IMR-90 (cell line): ENCODE measurements at regions not wholly inside any gene's neighbourhood (a gene's known extent, or its start where the extent isn't known, plus 50 kb on each side); places are given as distances from the start of the nearest gene placed in this dataset.

Experiments
- ATAC-seq: fragments of 200-7000 bp; cut with Tn5 transposase; 2 replicates; pipeline ENCODE4 v1.9.1; 2020; ENCODE audit warnings: low read depth, mild to moderate bottlenecking, moderate library complexity
- BruUV-seq: library from RNA; stranded (reverse); fragments of 400-500 nt; replicated peaks from 2 replicates; lab custom pipeline; 2021; lab: Mats Ljungman, UMichigan
- CTCF ChIA-PET: fragments of 300-600 bp; formaldehyde crosslinking; extraction: SDS; loops from one replicate; lab custom pipeline; 2021; ENCODE audit warnings: antibody characterized with exemption; lab: Yijun Ruan, JAX
- POLR2A ChIA-PET: fragments of 300-600 bp; sonication (Branson Sonifier 250); formaldehyde crosslinking; loops from one replicate; lab custom pipeline; 2022; ENCODE audit warnings: antibody characterized with exemption; ENCODE audit not compliant: unreplicated experiment; lab: Charles Lee
- DNase-seq: peaks from one replicate; pipeline ENCODE4 v3.0.0; 2013
- H2AFZ ChIP-seq: replicated peaks from 2 replicates; pipeline ENCODE3; 2013; ENCODE audit warnings: low read length, mild to moderate bottlenecking; ENCODE audit not compliant: poor library complexity
- H2AK5ac ChIP-seq: 2 replicates; pipeline ENCODE4 v1.6.1; 2013; ENCODE audit warnings: low read depth, low read length, inconsistent platforms
- H2AK9ac ChIP-seq: replicated peaks from 2 replicates; pipeline ENCODE3; 2013; ENCODE audit warnings: mild to moderate bottlenecking, low read depth, low read length, moderate library complexity; ENCODE audit not compliant: poor library complexity
- H2BK120ac ChIP-seq: 2 replicates; pipeline ENCODE4 v1.6.1; 2013; ENCODE audit warnings: low read depth, low read length, inconsistent platforms
- H2BK15ac ChIP-seq: 3 replicates; pipeline ENCODE4 v1.6.1; 2013; ENCODE audit warnings: low read depth, low read length, inconsistent platforms
- H2BK20ac ChIP-seq: 2 replicates; pipeline ENCODE4 v1.6.1; 2013; ENCODE audit warnings: low read depth, mild to moderate bottlenecking, inconsistent platforms, low read length, moderate library complexity
- H2BK5ac ChIP-seq: 2 replicates; pipeline ENCODE4 v1.6.1; 2013; ENCODE audit warnings: mild to moderate bottlenecking, low read depth, low read length, inconsistent platforms; ENCODE audit not compliant: poor library complexity, severe bottlenecking
- H3K14ac ChIP-seq: replicated peaks from 2 replicates; pipeline ENCODE4 v1.6.1; 2013; ENCODE audit warnings: low read depth, low read length, inconsistent platforms
- H3K18ac ChIP-seq: 2 replicates; pipeline ENCODE4 v1.6.1; 2013; ENCODE audit warnings: low read depth, low read length, control low read depth
- H3K23ac ChIP-seq: 2 replicates; pipeline ENCODE4 v1.6.1; 2013; ENCODE audit warnings: low read depth, low read length, inconsistent platforms
- H3K27ac ChIP-seq: 2 replicates; pipeline ENCODE4 v1.5.1; 2013; ENCODE audit warnings: mild to moderate bottlenecking, control low read depth, low read length; ENCODE audit not compliant: insufficient read depth
- H3K27me3 ChIP-seq: 2 replicates; pipeline ENCODE4 v1.6.1; 2013; ENCODE audit warnings: low read length; ENCODE audit not compliant: control insufficient read depth, insufficient read depth
- H3K36me3 ChIP-seq: 2 replicates; pipeline ENCODE4 v1.6.1; 2013; ENCODE audit warnings: low read length, mixed read lengths; ENCODE audit not compliant: control insufficient read depth, insufficient read depth
- H3K4ac ChIP-seq: 2 replicates; pipeline ENCODE4 v1.6.1; 2013; ENCODE audit warnings: low read depth, low read length, inconsistent platforms
- H3K4me1 ChIP-seq: 2 replicates; pipeline ENCODE4 v1.6.1; 2013; ENCODE audit warnings: low read length, mixed read lengths; ENCODE audit not compliant: control insufficient read depth, insufficient read depth
- H3K4me2 ChIP-seq: 2 replicates; pipeline ENCODE4 v1.6.1; 2013; ENCODE audit warnings: low read depth, mild to moderate bottlenecking, control low read depth, low read length, moderate library complexity
- H3K4me3 ChIP-seq: 2 replicates; pipeline ENCODE4 v1.5.1; 2013; ENCODE audit warnings: low read depth, mild to moderate bottlenecking, control low read depth, low read length, moderate library complexity; ENCODE audit not compliant: insufficient read depth
- H3K56ac ChIP-seq: 2 replicates; pipeline ENCODE4 v1.6.1; 2013; ENCODE audit warnings: low read length, inconsistent platforms; ENCODE audit not compliant: insufficient read depth; ENCODE audit errors: extremely low read depth
- H3K79me1 ChIP-seq, 2 experiments: 2 replicates each; pipeline ENCODE4 v1.6.1; 2013; ENCODE audit warnings: low read length in 2 of 2, inconsistent platforms in 1 of 2, low read depth in 1 of 2
- H3K9ac ChIP-seq: 2 replicates; pipeline ENCODE4 v1.6.1; 2013; ENCODE audit warnings: low read depth, low read length, control low read depth
- H3K9me1 ChIP-seq: 2 replicates; pipeline ENCODE4 v1.6.1; 2013; ENCODE audit warnings: low read length, inconsistent platforms; ENCODE audit not compliant: insufficient read depth
- H3K9me3 ChIP-seq: 2 replicates; pipeline ENCODE4 v1.6.1; 2013; ENCODE audit warnings: low read length; ENCODE audit not compliant: control insufficient read depth, insufficient read depth
- H4K20me1 ChIP-seq: 2 replicates; pipeline ENCODE4 v1.6.1; 2013; ENCODE audit warnings: low read length, inconsistent platforms; ENCODE audit not compliant: insufficient read depth
- H4K5ac ChIP-seq: 2 replicates; pipeline ENCODE4 v1.6.1; 2013; ENCODE audit warnings: mild to moderate bottlenecking, low read depth, low read length, control low read depth
- H4K8ac ChIP-seq, 2 experiments: 2 replicates each; pipeline ENCODE4 v1.6.1; 2013; ENCODE audit warnings: low read depth in 2 of 2, low read length in 2 of 2, control low read depth in 1 of 2, inconsistent platforms in 1 of 2
- H4K91ac ChIP-seq: 2 replicates; pipeline ENCODE4 v1.6.1; 2013; ENCODE audit warnings: low read depth, low read length, inconsistent platforms; ENCODE audit not compliant: insufficient read depth
- BHLHE40 ChIP-seq: fragments of 150-350 bp; IDR thresholded peaks from 2 replicates; pipeline ENCODE4 v1.6.1; 2016; ENCODE audit warnings: mild to moderate bottlenecking, low read depth, low read length
- CTCF ChIP-seq: conservative IDR thresholded peaks from 2 replicates; pipeline ENCODE4 v1.5.1; 2012; ENCODE audit warnings: mild to moderate bottlenecking, low read depth, low read length, improper control_type of control experiment
- ELK1 ChIP-seq: fragments of 150-350 bp; IDR thresholded peaks from 2 replicates; pipeline ENCODE4 v1.6.1; 2016; ENCODE audit warnings: low read depth, mild to moderate bottlenecking, low read length, moderate library complexity, borderline replicate concordance
- FOS ChIP-seq: fragments of 150-350 bp; IDR thresholded peaks from 2 replicates; pipeline ENCODE4 v1.6.1; 2016; ENCODE audit warnings: low read depth, low read length
- MAFK ChIP-seq: IDR thresholded peaks from 2 replicates; pipeline ENCODE4 v1.6.1; 2012; ENCODE audit warnings: low read depth, low read length, improper control_type of control experiment
- MAZ ChIP-seq: IDR thresholded peaks from 2 replicates; pipeline ENCODE4 v1.6.1; 2012; ENCODE audit warnings: low read depth, mild to moderate bottlenecking, low read length, improper control_type of control experiment, moderate library complexity, borderline replicate concordance
- MXI1 ChIP-seq: IDR thresholded peaks from 2 replicates; pipeline ENCODE4 v1.6.1; 2012; ENCODE audit warnings: low read depth, mild to moderate bottlenecking, low read length, moderate library complexity, borderline replicate concordance
- NFE2L2 ChIP-seq: fragments of 150-350 bp; IDR thresholded peaks from 2 replicates; pipeline ENCODE4 v1.6.1; 2016; ENCODE audit warnings: low read depth, mild to moderate bottlenecking, low read length
- POLR2A ChIP-seq: IDR thresholded peaks from 2 replicates; pipeline ENCODE4 v1.6.1; 2012; ENCODE audit warnings: mild to moderate bottlenecking, low read depth, low read length
- RAD21 ChIP-seq: IDR thresholded peaks from 2 replicates; pipeline ENCODE4 v1.6.1; 2012; ENCODE audit warnings: low read length, improper control_type of control experiment
- RFX5 ChIP-seq: IDR thresholded peaks from 2 replicates; pipeline ENCODE4 v1.8.0; 2012; ENCODE audit warnings: low read depth, mild to moderate bottlenecking, low read length, moderate library complexity
- SMC3 ChIP-seq: fragments of 150-350 bp; IDR thresholded peaks from 2 replicates; pipeline ENCODE4 v1.6.1; 2016; ENCODE audit warnings: low read depth, mild to moderate bottlenecking, antibody characterized with exemption, low read length, moderate library complexity
- dilution Hi-C: fragments of 300-500 bp; cut with HindIII; formaldehyde crosslinking; loops from one replicate; pipeline ENCODE4 v1.14.3; 2018; ENCODE audit warnings: low sequenced_read_pairs; ENCODE audit not compliant: unreplicated experiment
- in situ Hi-C: fragments of 300-500 bp; cut with MboI; formaldehyde crosslinking; loops from 3 replicates; pipeline ENCODE4 v1.14.3; 2019; ENCODE audit warnings: low sequenced_read_pairs, inconsistent platforms, mixed read lengths
- intact Hi-C: fragments of 100-400 bp; cut with micrococcal nuclease; formaldehyde crosslinking; loops from 2 replicates; pipeline ENCODE4 v1.10.0; 2022

- TF ChIP-seq SMC3 (no peak), BHLHE40 (no peak), FOS (no peak), POLR2A (no peak), CTCF (no peak), RFX5 (no peak), MXI1 (no peak), MAZ (no peak), NFE2L2 (no peak), RAD21 (no peak), MAFK (no peak), ELK1 (no peak)
These were observed 136.0 kb upstream of the UBE2E2 start for GRCh38 chr3:23067116-23067515.

More at GRCh38 chr3:23067116-23067515, 136.0 kb upstream of the UBE2E2 start:
- BruUV-seq, result no TSS peak
- peaks cover 2% of the 10 kb centered on the region; the same call in 1 of the 2 replicates for H3K27me3 ChIP-seq
- no peak overlapping the region for H4K8ac ChIP-seq
- in situ Hi-C loops, result no loop called here
- H3K27ac ChIP-seq, result no peak overlapping the region
- no peak overlapping the region for H3K14ac ChIP-seq
- dilution Hi-C loops, result no loop called here
- no peak overlapping the region for H3K9ac ChIP-seq
- ChIA-PET CTCF (no interaction called here), POLR2A (no interaction called here)
- no peaks in the 10 kb centered on the region for H3K9me3 ChIP-seq
- H3K4ac ChIP-seq, result no peak overlapping the region
- intact Hi-C loops, result no loop called here
- H2AK9ac ChIP-seq, result no peak overlapping the region
- no peaks in the 10 kb centered on the region for H3K36me3 ChIP-seq
- H3K9me1 ChIP-seq, result no peaks in the 10 kb centered on the region
- no peak overlapping the region for H3K4me2 ChIP-seq
- no peak overlapping the region for H4K91ac ChIP-seq
- H4K20me1 ChIP-seq, result no peaks in the 10 kb centered on the region
- H3K79me1 ChIP-seq, result no peaks in the 10 kb centered on the region
- H2AFZ ChIP-seq, result no peak overlapping the region
- no peak for DNase-seq
- H3K18ac ChIP-seq, result no peak overlapping the region
- no peak for ATAC-seq
- H2BK20ac ChIP-seq, result no peak overlapping the region
- no peak overlapping the region for H3K23ac ChIP-seq
- no peak overlapping the region for H4K5ac ChIP-seq
- no peak overlapping the region for H2BK15ac ChIP-seq
- no peak overlapping the region for H3K4me3 ChIP-seq
- H3K4me1 ChIP-seq, result no peaks in the 10 kb centered on the region
- no peak overlapping the region for H2BK120ac ChIP-seq
- H2BK5ac ChIP-seq, result no peak overlapping the region
- H2AK5ac ChIP-seq, result no peak overlapping the region
- H3K56ac ChIP-seq, result no peak overlapping the region
